Small intestine (tissue), 7 donors: ENCODE measurements at regions not wholly inside any gene's neighbourhood (a gene's known extent, or its start where the extent isn't known, plus 50 kb on each side); places are given as distances from the start of the nearest gene placed in this dataset.

Experiments used
- DNase-seq, 2 donors: peaks; one replicate each; pipeline versions ENCODE4 v3.0.0 to v3.0.0-alpha.2; 2013
- FAIRE-seq: peaks from 2 replicates; lab custom pipeline; 2012; peaks lifted over from hg19 to GRCh38; lab: Jason Lieb, UNC
- H3K27ac ChIP-seq, 3 donors: one replicate each; pipeline ENCODE4 v1.5.1; 2013; ENCODE audit warnings: low read length in 2 of 3, mild to moderate bottlenecking in 2 of 3, control low read depth in 1 of 3, inconsistent platforms in 1 of 3, low read depth in 1 of 3, moderate library complexity in 1 of 3
- H3K27me3 ChIP-seq, 3 donors: one replicate each; pipeline ENCODE4 v1.6.1; 2013; ENCODE audit warnings: low read length in 3 of 3, inconsistent platforms in 1 of 3; ENCODE audit not compliant: control insufficient read depth in 3 of 3, insufficient read depth in 3 of 3
- H3K36me3 ChIP-seq, 3 donors: one replicate each; pipeline ENCODE4 v1.6.1; 2013; ENCODE audit warnings: low read length in 3 of 3, inconsistent platforms in 1 of 3, low read depth in 1 of 3, mild to moderate bottlenecking in 1 of 3, moderate library complexity in 1 of 3; ENCODE audit not compliant: control insufficient read depth in 3 of 3, insufficient read depth in 2 of 3
- H3K4me1 ChIP-seq, 3 donors: one replicate each; pipeline ENCODE4 v1.6.1; 2013; ENCODE audit warnings: low read length in 2 of 3, inconsistent platforms in 1 of 3, low read depth in 1 of 3, mild to moderate bottlenecking in 1 of 3, moderate library complexity in 1 of 3; ENCODE audit not compliant: control insufficient read depth in 3 of 3, insufficient read depth in 2 of 3
- H3K4me3 ChIP-seq, 3 donors: one replicate each; pipeline ENCODE4 v1.5.1; 2013; ENCODE audit warnings: low read length in 3 of 3, control low read depth in 1 of 3, inconsistent platforms in 1 of 3, low read depth in 1 of 3, mild to moderate bottlenecking in 1 of 3, moderate library complexity in 1 of 3
- H3K9me3 ChIP-seq, 2 donors: one replicate each; pipeline ENCODE4 v1.6.1; 2013; ENCODE audit warnings: low read depth in 1 of 2, low read length in 1 of 2; ENCODE audit not compliant: control insufficient read depth in 2 of 2, insufficient read depth in 1 of 2
- WGBS, 3 donors: extraction: QIAGEN DNeasy Blood & Tissue Kit; methylation state at CpG; one replicate each; pipeline ENCODE4 v1.1.7; 2013; 5-methylcytosine and 5-hydroxymethylcytosine counted together
- donor health status: healthy with polysubstance abuse.
- donor health status: control.
- donor health status: control.
- donor health status: Bipolar disorder and iron deficiency.
- donor health status: healthy.

GRCh38 chr2:125588780-125589179 is 1067.2 kb upstream of the GYPC start:
- DNase-seq: no peak
- Histone ChIP-seq H3K27ac (no peak overlapping the region), H3K4me3 (no peak overlapping the region), H3K4me1 (no peaks in the 10 kb centered on the region), H3K36me3 (no peaks in the 10 kb centered on the region), H3K27me3 (no peaks in the 10 kb centered on the region), H3K9me3 (no peaks in the 10 kb centered on the region)
- WGBS, 3 donors: 67 to 78% (median 78%) methylated on average over 1 of the region's 1 CpG
- FAIRE-seq: no peak

- Histone ChIP-seq H3K36me3 (no peaks in the 10 kb centered on the region), H3K27ac (no peak overlapping the region), H3K4me1 (no peaks in the 10 kb centered on the region), H3K9me3 (no peaks in the 10 kb centered on the region), H3K4me3 (no peak overlapping the region), H3K27me3 (no peaks in the 10 kb centered on the region)
- DNase-seq (no peak), FAIRE-seq (no peak)
- 65 to 68% (median 68%) methylated on average over 4 of the region's 4 CpGs for WGBS, 3 donors
Measured at GRCh38 chr2:125591954-125592353, 1064.0 kb upstream of the GYPC start.

- H3K27me3 ChIP-seq: no peaks in the 10 kb centered on the region
- no peaks in the 10 kb centered on the region for H3K36me3 ChIP-seq
- 81 to 86% (median 82%) methylated on average over 2 of the region's 2 CpGs for whole genome bisulfite sequencing, 3 donors
- no peak overlapping the region for H3K4me3 ChIP-seq
- DNase-seq (no peak), FAIRE-seq (no peak)
- no peak overlapping the region for H3K27ac ChIP-seq
- H3K4me1 ChIP-seq: no peaks in the 10 kb centered on the region
- H3K9me3 ChIP-seq: no peaks in the 10 kb centered on the region
Measured at GRCh38 chr2:125593036-125593435, 1062.9 kb upstream of the GYPC start.

GRCh38 chr2:125596612-125597011 is 1059.3 kb upstream of the GYPC start:
- H3K27ac ChIP-seq: no peak overlapping the region
- WGBS, 3 donors: 36 to 48% (median 42%) methylated on average over 3 of the region's 3 CpGs
- no peak overlapping the region for H3K4me3 ChIP-seq
- DNase-seq (no peak), FAIRE-seq (no peak)
- H3K27me3 ChIP-seq: no peaks in the 10 kb centered on the region
- no peaks in the 10 kb centered on the region for H3K9me3 ChIP-seq
- no peaks in the 10 kb centered on the region for H3K4me1 ChIP-seq
- H3K36me3 ChIP-seq: no peaks in the 10 kb centered on the region

- FAIRE-seq: no peak
- 88% methylated on average over 3 of the region's 3 CpGs for WGBS, 3 donors
- H3K27me3 ChIP-seq: no peaks in the 10 kb centered on the region
Measured at GRCh38 chr2:125615438-125615837, 1040.5 kb upstream of the GYPC start.

GRCh38 chr2:125630377-125630776 is 1025.6 kb upstream of the GYPC start:
- no peaks in the 10 kb centered on the region for H3K36me3 ChIP-seq
- H3K4me1 ChIP-seq: no peaks in the 10 kb centered on the region
- DNase-seq (no peak), FAIRE-seq (no peak)
- WGBS, 3 donors: 53 to 59% (median 57%) methylated on average over 6 of the region's 6 CpGs
- peaks cover 0 to 4% of the 10 kb centered on the region in 2 donors for H3K9me3 ChIP-seq
- no peaks in the 10 kb centered on the region for H3K27me3 ChIP-seq
- H3K4me3 ChIP-seq: no peak overlapping the region
- H3K27ac ChIP-seq: no peak overlapping the region

More at GRCh38 chr2:125615438-125615837, 1040.5 kb upstream of the GYPC start:
- H3K9me3 ChIP-seq: no peaks in the 10 kb centered on the region
- H3K4me3 ChIP-seq: no peak overlapping the region
- DNase-seq: no peak
- H3K36me3 ChIP-seq: no peaks in the 10 kb centered on the region
- no peak overlapping the region for H3K27ac ChIP-seq
- no peaks in the 10 kb centered on the region for H3K4me1 ChIP-seq

- Histone ChIP-seq H3K36me3 (no peaks in the 10 kb centered on the region), H3K27ac (no peak overlapping the region), H3K27me3 (no peaks in the 10 kb centered on the region), H3K4me3 (no peak overlapping the region), H3K9me3 (no peaks in the 10 kb centered on the region), H3K4me1 (no peaks in the 10 kb centered on the region)
- no peak for DNase-seq
- no peak for FAIRE-seq
Measured at GRCh38 chr2:125634662-125635061, 1021.3 kb upstream of the GYPC start.

- no peaks in the 10 kb centered on the region for H3K36me3 ChIP-seq
- no peaks in the 10 kb centered on the region for H3K27me3 ChIP-seq
- H3K27ac ChIP-seq: no peak overlapping the region
- WGBS, 3 donors: 96 to 100% (median 96%) methylated on average over 1 of the region's 1 CpG
- H3K4me1 ChIP-seq: no peaks in the 10 kb centered on the region
- H3K9me3 ChIP-seq: no peaks in the 10 kb centered on the region
- FAIRE-seq (no peak), DNase-seq (no peak)
- no peak overlapping the region for H3K4me3 ChIP-seq
Measured at GRCh38 chr2:125638345-125638744, 1017.6 kb upstream of the GYPC start.

- Histone ChIP-seq H3K4me1 (no peaks in the 10 kb centered on the region), H3K4me3 (no peak overlapping the region), H3K27ac (no peak overlapping the region), H3K27me3 (no peaks in the 10 kb centered on the region), H3K9me3 (no peaks in the 10 kb centered on the region), H3K36me3 (no peaks in the 10 kb centered on the region)
- DNase-seq: no peak
- no peak for FAIRE-seq
- WGBS, 3 donors: 81 to 87% (median 82%) methylated on average over 2 of the region's 2 CpGs
Measured at GRCh38 chr2:125642032-125642431, 1013.9 kb upstream of the GYPC start.
